Stimulated activated CD8-positive, alpha-beta memory T cell treated with anti-CD3 and anti-CD28 coated beads, Interleukin-12 subunit alpha, Interleukin-12 subunit beta, amount 100 ng/mL, for 1 hour (primary cell): ENCODE measurements at regions not wholly inside any gene's neighbourhood (a gene's known extent, or its start where the extent isn't known, plus 50 kb on each side); places are given as distances from the start of the nearest gene placed in this dataset.

ENCODE experiments used
- DNase-seq: peaks from one replicate; pipeline ENCODE4 v3.0.0-alpha.2; 2020; ENCODE audit warnings: low read depth

- DNase-seq, result no peak
These were observed 140.1 kb upstream of the HAAO start for GRCh38 chr2:42932271-42933151.

- no peak for DNase-seq
These were observed 139.4 kb upstream of the HAAO start for GRCh38 chr2:42931818-42932195.

- DNase-seq, result no peak
These were observed 138.9 kb upstream of the HAAO start for GRCh38 chr2:42931146-42931817.

GRCh38 chr2:42930025-42930581, 137.7 kb upstream of the HAAO start:
- no peak for DNase-seq

- no peak for DNase-seq
These were observed 137.2 kb upstream of the HAAO start for GRCh38 chr2:42929546-42930024.

GRCh38 chr2:42928692-42929545, 136.5 kb upstream of the HAAO start:
- DNase-seq, result no peak

- no peak for DNase-seq
These were observed 135.8 kb upstream of the HAAO start for GRCh38 chr2:42928161-42928691.

GRCh38 chr2:42927334-42928160, 135.2 kb upstream of the HAAO start:
- no peak for DNase-seq

- no peak for DNase-seq
These were observed 134.3 kb upstream of the HAAO start for GRCh38 chr2:42926434-42927333.

GRCh38 chr2:42925742-42926433, 133.5 kb upstream of the HAAO start:
- no peak for DNase-seq

- DNase-seq, result no peak
These were observed 132.1 kb upstream of the HAAO start for GRCh38 chr2:42924418-42924886.

GRCh38 chr2:42923580-42924417, 131.4 kb upstream of the HAAO start:
- no peak for DNase-seq

GRCh38 chr2:42922790-42923579, 130.6 kb upstream of the HAAO start:
- no peak for DNase-seq

GRCh38 chr2:42922293-42922692, 129.9 kb upstream of the HAAO start:
- DNase-seq, result no peak

- no peak for DNase-seq
These were observed 129.3 kb upstream of the HAAO start for GRCh38 chr2:42921721-42922120.

- DNase-seq, result no peak
These were observed 128.8 kb upstream of the HAAO start for GRCh38 chr2:42921147-42921520.

- DNase-seq, result no peak
These were observed 128.2 kb upstream of the HAAO start for GRCh38 chr2:42920446-42921146.
